Superior temporal gyrus (tissue), 1 donor: ENCODE measurements at regions not wholly inside any gene's neighbourhood (a gene's known extent, or its start where the extent isn't known, plus 50 kb on each side); places are given as distances from the start of the nearest gene placed in this dataset.

Experiments
- DNase-seq: peaks from one replicate; pipeline ENCODE4 v3.0.0-alpha.2; 2016; ENCODE audit errors: extremely low spot score

GRCh38 chr5:158482125-158482524 is 617.6 kb downstream of the EBF1 start:
- DNase-seq: no peak

- no peak for DNase-seq
Measured at GRCh38 chr5:158478139-158478538, 619.2 kb upstream of the CLINT1 start.

- DNase-seq: no peak
Measured at GRCh38 chr5:158477214-158477613, 618.3 kb upstream of the CLINT1 start.

- DNase-seq: no peak
Measured at GRCh38 chr5:158473016-158473635, 614.2 kb upstream of the CLINT1 start.

- no peak for DNase-seq
Measured at GRCh38 chr5:158471535-158471924, 612.6 kb upstream of the CLINT1 start.

GRCh38 chr5:158470764-158471534 is 612.0 kb upstream of the CLINT1 start:
- DNase-seq: no peak

- DNase-seq: no peak
Measured at GRCh38 chr5:158468444-158468843, 609.5 kb upstream of the CLINT1 start.

- no peak for DNase-seq
Measured at GRCh38 chr5:158466191-158466590, 607.2 kb upstream of the CLINT1 start.

- no peak for DNase-seq
Measured at GRCh38 chr5:158465086-158465972, 606.4 kb upstream of the CLINT1 start.

- no peak for DNase-seq
Measured at GRCh38 chr5:158464383-158464782, 605.4 kb upstream of the CLINT1 start.

GRCh38 chr5:158463938-158464337 is 605.0 kb upstream of the CLINT1 start:
- DNase-seq: no peak

- DNase-seq: no peak
Measured at GRCh38 chr5:158463188-158463587, 604.2 kb upstream of the CLINT1 start.

GRCh38 chr5:158462349-158463114 is 603.6 kb upstream of the CLINT1 start:
- no peak for DNase-seq

GRCh38 chr5:158461240-158461854 is 602.4 kb upstream of the CLINT1 start:
- DNase-seq: no peak

- DNase-seq: no peak
Measured at GRCh38 chr5:158458086-158458485, 599.1 kb upstream of the CLINT1 start.

GRCh38 chr5:158456756-158457155 is 597.8 kb upstream of the CLINT1 start:
- no peak for DNase-seq

- no peak for DNase-seq
Measured at GRCh38 chr5:158456241-158456640, 597.3 kb upstream of the CLINT1 start.

GRCh38 chr5:158451993-158452672 is 593.2 kb upstream of the CLINT1 start:
- DNase-seq: no peak

GRCh38 chr5:158451203-158451992 is 592.5 kb upstream of the CLINT1 start:
- DNase-seq: no peak

- no peak for DNase-seq
Measured at GRCh38 chr5:158450751-158451171, 591.8 kb upstream of the CLINT1 start.
